Astrocyte (in vitro differentiated cells and primary cell): ENCODE measurements at regions not wholly inside any gene's neighbourhood (a gene's known extent, or its start where the extent isn't known, plus 50 kb on each side); places are given as distances from the start of the nearest gene placed in this dataset.

Experiments used
- EZH2 ChIP-seq: IDR thresholded peaks from 2 replicates; pipeline ENCODE4 v1.6.1; 2012; ENCODE audit warnings: mild to moderate bottlenecking, low read length, inconsistent platforms; ENCODE audit not compliant: insufficient read depth
- TF ChIP-seq, protein P1 (sequence below): IDR thresholded peaks from 2 replicates; pipeline ENCODE4 v1.5.1; 2011; ENCODE audit warnings: low read depth, mild to moderate bottlenecking, inconsistent platforms, low read length, moderate library complexity; ENCODE audit not compliant: insufficient read depth

DNA sequence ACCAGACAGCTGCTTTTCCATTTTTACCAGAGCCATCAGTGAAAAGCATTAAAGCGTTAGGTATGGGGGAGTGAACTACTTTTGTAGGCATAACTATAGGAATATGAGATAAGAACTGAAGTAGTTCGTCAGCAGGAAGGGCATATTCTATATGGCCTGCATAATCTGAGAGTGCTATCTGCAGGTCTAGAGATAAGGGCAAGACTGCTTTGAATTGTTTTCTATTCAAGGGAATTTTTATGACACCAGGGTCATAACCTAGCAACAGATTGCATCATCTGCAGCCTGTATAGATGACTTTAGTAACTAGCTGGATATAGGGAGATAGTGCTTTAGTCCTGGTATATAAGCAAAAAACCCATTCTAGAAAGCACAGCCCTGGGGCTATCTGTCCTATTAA lies 437.3 kb upstream of the HTR1E start:
- TF ChIP-seq, protein P1, sequence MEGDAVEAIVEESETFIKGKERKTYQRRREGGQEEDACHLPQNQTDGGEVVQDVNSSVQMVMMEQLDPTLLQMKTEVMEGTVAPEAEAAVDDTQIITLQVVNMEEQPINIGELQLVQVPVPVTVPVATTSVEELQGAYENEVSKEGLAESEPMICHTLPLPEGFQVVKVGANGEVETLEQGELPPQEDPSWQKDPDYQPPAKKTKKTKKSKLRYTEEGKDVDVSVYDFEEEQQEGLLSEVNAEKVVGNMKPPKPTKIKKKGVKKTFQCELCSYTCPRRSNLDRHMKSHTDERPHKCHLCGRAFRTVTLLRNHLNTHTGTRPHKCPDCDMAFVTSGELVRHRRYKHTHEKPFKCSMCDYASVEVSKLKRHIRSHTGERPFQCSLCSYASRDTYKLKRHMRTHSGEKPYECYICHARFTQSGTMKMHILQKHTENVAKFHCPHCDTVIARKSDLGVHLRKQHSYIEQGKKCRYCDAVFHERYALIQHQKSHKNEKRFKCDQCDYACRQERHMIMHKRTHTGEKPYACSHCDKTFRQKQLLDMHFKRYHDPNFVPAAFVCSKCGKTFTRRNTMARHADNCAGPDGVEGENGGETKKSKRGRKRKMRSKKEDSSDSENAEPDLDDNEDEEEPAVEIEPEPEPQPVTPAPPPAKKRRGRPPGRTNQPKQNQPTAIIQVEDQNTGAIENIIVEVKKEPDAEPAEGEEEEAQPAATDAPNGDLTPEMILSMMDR: no peak
- TF ChIP-seq EZH2: no peak
